ENCODE measurements at regions not wholly inside any gene's neighbourhood (a gene's known extent, or its start where the extent isn't known, plus 50 kb on each side); places are given as distances from the start of the nearest gene placed in this dataset.

- TF ChIP-seq CTCF (IDR thresholded peaks at IDR 0.05) (no peak), POLR2A (IDR thresholded peaks at IDR 0.05) (no peak)
Measured at GRCh38 chr2:37771600-37772088, 100.2 kb upstream of the CDC42EP3 start.
